Right forelimb (tissue), 1 donor: ENCODE measurements at regions not wholly inside any gene's neighbourhood (a gene's known extent, or its start where the extent isn't known, plus 50 kb on each side); places are given as distances from the start of the nearest gene placed in this dataset.
"Not testable (repeated sequence)": the region's sequence is repeated elsewhere in the genome, so short reads cannot be mapped to it uniquely, and the experiment has no call there.

Experiments
- DNase-seq: peaks from one replicate; pipeline ENCODE4 v3.0.0-alpha.2; 2018

- DNase-seq: no peak
Measured at GRCh38 chr6:4280707-4281106, 145.3 kb upstream of the ECI2 start.

GRCh38 chr6:4280031-4280430, 144.7 kb upstream of the ECI2 start:
- no peak for DNase-seq

- DNase-seq: no peak
Measured at GRCh38 chr6:4274382-4275082, 139.2 kb upstream of the ECI2 start.

- no peak for DNase-seq
Measured at GRCh38 chr6:4272996-4273395, 137.6 kb upstream of the ECI2 start.

GRCh38 chr6:4271761-4272470, 136.5 kb upstream of the ECI2 start:
- no peak for DNase-seq

GRCh38 chr6:4270776-4271175, 135.4 kb upstream of the ECI2 start:
- no peak for DNase-seq

- no peak for DNase-seq
Measured at GRCh38 chr6:4270001-4270400, 134.6 kb upstream of the ECI2 start.

GRCh38 chr6:4268171-4268570, 132.8 kb upstream of the ECI2 start:
- DNase-seq: no peak

- no peak for DNase-seq
Measured at GRCh38 chr6:4265740-4266139, 130.4 kb upstream of the ECI2 start.

- no peak for DNase-seq
Measured at GRCh38 chr6:4264601-4265000, 129.2 kb upstream of the ECI2 start.

GRCh38 chr6:4264081-4264480, 128.7 kb upstream of the ECI2 start:
- DNase-seq: no peak

- DNase-seq: no peak
Measured at GRCh38 chr6:4262526-4262925, 127.2 kb upstream of the ECI2 start.

- DNase-seq: no peak
Measured at GRCh38 chr6:4259391-4259790, 124.0 kb upstream of the ECI2 start.

- no peak for DNase-seq
Measured at GRCh38 chr6:4258733-4259132, 123.4 kb upstream of the ECI2 start.

GRCh38 chr6:4256969-4257368, 121.6 kb upstream of the ECI2 start:
- DNase-seq: no peak

GRCh38 chr6:4253604-4254231, 118.3 kb upstream of the ECI2 start:
- peak; percentile 70 for DNase-seq

- DNase-seq: not testable (repeated sequence)
Measured at GRCh38 chr6:4252445-4252844, 117.1 kb upstream of the ECI2 start.

GRCh38 chr6:4250645-4251044, 115.3 kb upstream of the ECI2 start:
- no peak for DNase-seq

- not testable (repeated sequence) for DNase-seq
Measured at GRCh38 chr6:4243832-4244231, 108.5 kb upstream of the ECI2 start.

- DNase-seq: no peak
Measured at GRCh38 chr6:4243237-4243636, 107.9 kb upstream of the ECI2 start.

- no peak for DNase-seq
Measured at GRCh38 chr6:4242601-4243000, 107.2 kb upstream of the ECI2 start.

GRCh38 chr6:4240148-4240547, 104.8 kb upstream of the ECI2 start:
- DNase-seq: no peak

- DNase-seq: no peak
Measured at GRCh38 chr6:4225161-4225872, 89.9 kb upstream of the ECI2 start.
